ENCODE measurements at regions not wholly inside any gene's neighbourhood (a gene's known extent, or its start where the extent isn't known, plus 50 kb on each side); places are given as distances from the start of the nearest gene placed in this dataset.
"Not testable (repeated sequence)": the region's sequence is repeated elsewhere in the genome, so short reads cannot be mapped to it uniquely, and the experiment has no call there.

GRCh38 chr16:16945207-16945606 is 525.6 kb downstream of the XYLT1 start:
- FAIRE-seq = no peak

- FAIRE-seq = no peak
Measured at GRCh38 chr16:16956376-16956775, 514.4 kb downstream of the XYLT1 start.

- no peak for FAIRE-seq
Measured at GRCh38 chr16:16960785-16961184, 510.0 kb downstream of the XYLT1 start.

GRCh38 chr16:16966439-16966838 is 504.3 kb downstream of the XYLT1 start:
- no peak for FAIRE-seq

GRCh38 chr16:16971042-16971441 is 499.7 kb downstream of the XYLT1 start:
- FAIRE-seq = no peak

GRCh38 chr16:16972831-16973230 is 497.9 kb downstream of the XYLT1 start:
- no peak for FAIRE-seq

- peak; percentile 28 for FAIRE-seq
Measured at GRCh38 chr16:16973707-16974591, 496.8 kb downstream of the XYLT1 start.

DNA sequence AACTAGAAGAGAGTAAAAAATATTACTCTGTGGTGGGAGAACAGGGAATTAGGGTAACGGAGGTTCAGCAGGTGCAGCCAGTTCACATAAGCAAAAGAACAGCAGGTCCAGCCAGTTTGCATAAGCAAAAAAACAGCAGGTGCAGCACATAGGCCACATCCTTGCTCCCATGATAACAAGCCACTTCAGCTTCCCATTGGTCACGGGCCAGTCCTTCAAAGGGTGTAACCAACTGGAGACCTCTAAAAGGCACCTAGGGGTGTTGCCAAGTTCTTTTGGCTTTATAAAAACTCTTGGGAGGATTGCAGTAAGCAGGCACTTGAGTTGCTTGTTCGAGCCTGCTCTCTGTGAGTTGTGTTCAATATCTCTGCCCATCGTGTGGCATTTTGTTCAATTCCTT is 488.1 kb downstream of the XYLT1 start:
- no peak for FAIRE-seq

- FAIRE-seq = no peak
Measured at GRCh38 chr16:16983582-16983981, 487.2 kb downstream of the XYLT1 start.

GRCh38 chr16:16984091-16984490 is 486.7 kb downstream of the XYLT1 start:
- FAIRE-seq = not testable (repeated sequence)

DNA sequence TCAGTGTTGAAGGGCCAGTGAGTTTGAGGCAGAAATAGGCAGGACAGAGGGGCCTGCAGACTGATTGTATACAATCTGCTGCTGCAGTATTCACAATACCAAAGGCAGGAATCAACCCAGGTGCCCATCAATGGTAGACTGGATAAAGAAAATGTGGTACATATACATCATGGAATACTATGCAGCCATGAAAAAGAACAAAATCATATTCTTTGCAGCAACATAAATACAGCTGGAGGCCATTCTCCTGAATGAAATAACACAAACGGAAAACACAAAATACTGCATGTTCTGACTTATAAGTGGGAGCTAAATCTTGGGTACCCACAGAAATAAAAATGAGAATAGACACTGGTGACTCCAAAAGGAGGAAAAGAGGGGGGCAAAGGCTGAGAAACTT is 485.1 kb downstream of the XYLT1 start:
- FAIRE-seq = no peak

GRCh38 chr16:16988963-16989362 is 481.8 kb downstream of the XYLT1 start:
- no peak for FAIRE-seq

- FAIRE-seq = no peak
Measured at GRCh38 chr16:16989368-16989767, 481.4 kb downstream of the XYLT1 start.

- no peak for FAIRE-seq
Measured at GRCh38 chr16:16991711-16992110, 479.0 kb downstream of the XYLT1 start.

- FAIRE-seq = no peak
Measured at GRCh38 chr16:16992975-16993765, 477.6 kb downstream of the XYLT1 start.

DNA sequence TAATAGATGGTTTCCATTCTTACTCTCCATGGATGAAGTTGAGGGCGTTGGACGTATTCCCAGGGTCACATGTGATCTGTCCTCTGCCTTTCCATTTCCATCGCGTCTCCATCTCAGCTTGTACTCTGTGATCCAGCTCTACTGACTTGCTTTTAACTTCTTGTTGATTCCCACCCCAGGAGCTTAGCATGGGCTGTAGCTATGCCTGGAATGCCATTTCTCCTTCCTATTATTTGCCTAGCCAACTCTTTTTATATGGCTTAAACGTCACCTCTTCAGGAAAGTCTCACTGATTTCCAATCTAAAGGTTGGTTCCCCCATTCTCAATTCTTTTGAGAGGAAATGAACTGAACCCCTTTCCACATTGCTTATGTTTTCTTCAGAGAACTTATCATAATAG is 475.9 kb downstream of the XYLT1 start:
- FAIRE-seq = no peak

- no peak for FAIRE-seq
Measured at GRCh38 chr16:16996827-16997226, 473.9 kb downstream of the XYLT1 start.

DNA sequence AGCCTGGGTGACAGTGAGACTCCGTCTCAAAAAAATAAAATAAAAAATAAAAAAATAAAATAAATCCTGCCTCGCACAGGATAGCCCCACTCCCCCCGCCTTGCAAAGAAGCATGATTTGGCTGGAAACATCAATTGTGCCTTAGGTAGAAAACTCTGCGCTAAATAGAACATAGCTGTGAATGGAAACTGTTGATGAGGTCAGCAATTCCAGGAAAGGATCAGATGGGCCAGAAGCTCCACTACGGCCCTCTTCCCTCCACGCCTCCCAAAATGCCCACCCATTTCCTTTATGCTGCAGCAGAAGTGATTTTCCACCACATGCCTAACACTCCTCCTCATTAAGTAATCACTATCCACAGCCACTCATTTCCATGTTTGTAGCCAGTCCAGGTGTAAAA is 473.4 kb downstream of the XYLT1 start:
- no peak for FAIRE-seq

DNA sequence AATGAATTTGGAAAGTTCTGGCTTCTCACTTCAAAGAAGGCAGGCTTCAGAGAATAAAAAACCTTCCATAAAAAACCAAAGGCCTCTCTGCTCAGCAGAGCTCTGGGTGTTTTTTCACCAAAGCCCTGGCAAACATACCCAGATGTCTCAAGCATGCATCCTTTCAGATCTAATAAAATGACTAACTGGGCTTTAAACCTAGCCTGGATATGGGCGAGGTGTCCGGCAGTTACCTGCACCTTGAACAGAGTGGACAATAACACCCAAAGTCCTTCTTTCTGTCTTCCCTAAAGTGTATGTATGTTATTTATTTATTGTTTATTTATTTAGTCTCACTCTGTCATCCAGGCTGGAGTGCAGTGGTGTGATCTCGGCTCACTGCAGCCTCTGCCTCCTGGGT is 469.3 kb downstream of the XYLT1 start:
- no peak for FAIRE-seq

GRCh38 chr16:17002565-17002964 is 468.2 kb downstream of the XYLT1 start:
- no peak for FAIRE-seq

DNA sequence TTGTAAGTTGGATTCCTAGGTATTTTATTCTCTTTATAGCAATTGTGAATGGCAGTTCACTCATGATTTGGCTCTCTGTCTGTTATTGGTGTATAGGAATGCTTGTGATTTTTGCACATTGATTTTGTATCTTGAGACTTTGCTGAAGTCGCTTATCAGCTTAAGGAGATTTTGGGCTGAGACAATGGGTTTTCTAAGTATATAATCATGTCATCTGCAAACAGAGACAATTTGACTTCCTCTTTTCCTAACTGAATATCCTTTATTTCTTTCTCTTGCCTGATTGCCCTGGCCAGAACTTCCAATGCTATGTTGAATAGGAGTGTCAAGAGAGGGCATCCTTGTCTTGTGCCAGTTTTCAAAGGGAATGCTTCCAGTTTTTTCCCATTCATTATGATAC is 464.8 kb downstream of the XYLT1 start:
- not testable (repeated sequence) for FAIRE-seq

DNA sequence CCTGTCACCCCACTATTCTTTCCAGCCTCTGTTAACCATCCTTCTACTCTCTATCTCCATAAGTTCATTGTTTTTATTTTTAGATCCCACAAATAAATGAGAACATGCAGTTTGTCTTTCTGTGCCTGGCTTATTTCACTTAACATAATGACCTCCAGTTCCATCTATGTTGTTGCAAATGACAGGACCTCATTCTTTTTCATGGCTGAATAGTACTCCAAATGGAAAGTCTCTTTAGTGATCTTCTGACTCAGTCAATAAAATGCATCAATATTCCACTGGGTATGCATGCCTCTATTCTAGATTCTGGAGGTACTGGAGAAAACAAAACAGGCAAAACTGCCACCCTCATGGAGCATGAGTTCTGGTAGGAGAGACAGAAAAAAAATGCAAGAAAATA is 459.0 kb downstream of the XYLT1 start:
- no peak for FAIRE-seq

- no peak for FAIRE-seq
Measured at GRCh38 chr16:17013038-17013437, 457.7 kb downstream of the XYLT1 start.

Measured in colon (tissue), 2 donors.